Activated naive CD8-positive, alpha-beta T cell (primary cell): ENCODE measurements at regions not wholly inside any gene's neighbourhood (a gene's known extent, or its start where the extent isn't known, plus 50 kb on each side); places are given as distances from the start of the nearest gene placed in this dataset.

Experiments
- H3K27ac Mint-ChIP-seq: one replicate; pipeline ENCODE4 v1.8.0; 2021; ENCODE audit warnings: mixed read lengths
- H3K27me3 Mint-ChIP-seq: one replicate; pipeline ENCODE4 v1.8.0; 2021; ENCODE audit warnings: mixed read lengths
- H3K36me3 Mint-ChIP-seq: one replicate; pipeline ENCODE4 v1.8.0; 2021; ENCODE audit warnings: mixed read lengths
- H3K4me1 Mint-ChIP-seq: one replicate; pipeline ENCODE4 v1.8.0; 2021; ENCODE audit warnings: low read depth, mixed read lengths
- H3K4me3 Mint-ChIP-seq: one replicate; pipeline ENCODE4 v1.8.0; 2021; ENCODE audit warnings: mild to moderate bottlenecking, mixed read lengths
- H3K9me3 Mint-ChIP-seq: one replicate; pipeline ENCODE4 v1.8.0; 2021; ENCODE audit warnings: low read depth, mixed read lengths

- Mint-ChIP-seq H3K27me3 (peaks cover 19% of the 10 kb centered on the region), H3K4me3 (no peak overlapping the region), H3K9me3 (no peaks in the 10 kb centered on the region), H3K4me1 (peaks cover 3% of the 10 kb centered on the region), H3K27ac (no peak overlapping the region), H3K36me3 (no peaks in the 10 kb centered on the region)
Observed at GRCh38 chr20:62575976-62576722, 66.2 kb upstream of the SLCO4A1 start.

- H3K27ac Mint-ChIP-seq, result no peak overlapping the region
- no peaks in the 10 kb centered on the region for H3K9me3 Mint-ChIP-seq
- H3K36me3 Mint-ChIP-seq, result no peaks in the 10 kb centered on the region
- no peak overlapping the region for H3K4me3 Mint-ChIP-seq
- peaks cover 3% of the 10 kb centered on the region for H3K4me1 Mint-ChIP-seq
- peaks cover 19% of the 10 kb centered on the region for H3K27me3 Mint-ChIP-seq
Observed at GRCh38 chr20:62576815-62577489, 65.4 kb upstream of the SLCO4A1 start.

- Mint-ChIP-seq H3K36me3 (no peaks in the 10 kb centered on the region), H3K4me3 (no peak overlapping the region), H3K9me3 (no peaks in the 10 kb centered on the region), H3K4me1 (no peaks in the 10 kb centered on the region), H3K27ac (no peak overlapping the region), H3K27me3 (peaks cover 19% of the 10 kb centered on the region)
Observed at GRCh38 chr20:62577490-62577836, 64.8 kb upstream of the SLCO4A1 start.

GRCh38 chr20:62578294-62578897 lies 63.9 kb upstream of the SLCO4A1 start:
- no peaks in the 10 kb centered on the region for H3K9me3 Mint-ChIP-seq
- H3K27ac Mint-ChIP-seq, result no peak overlapping the region
- H3K4me3 Mint-ChIP-seq, result no peak overlapping the region
- peaks cover 26% of the 10 kb centered on the region for H3K27me3 Mint-ChIP-seq
- no peaks in the 10 kb centered on the region for H3K4me1 Mint-ChIP-seq
- no peaks in the 10 kb centered on the region for H3K36me3 Mint-ChIP-seq

GRCh38 chr20:62580052-62580451 lies 62.3 kb upstream of the SLCO4A1 start:
- H3K9me3 Mint-ChIP-seq, result no peaks in the 10 kb centered on the region
- H3K4me3 Mint-ChIP-seq, result no peak overlapping the region
- peaks cover 24% of the 10 kb centered on the region for H3K27me3 Mint-ChIP-seq
- no peak overlapping the region for H3K27ac Mint-ChIP-seq
- no peaks in the 10 kb centered on the region for H3K36me3 Mint-ChIP-seq
- no peaks in the 10 kb centered on the region for H3K4me1 Mint-ChIP-seq

- H3K4me1 Mint-ChIP-seq, result no peaks in the 10 kb centered on the region
- H3K36me3 Mint-ChIP-seq, result no peaks in the 10 kb centered on the region
- H3K27ac Mint-ChIP-seq, result no peak overlapping the region
- no peaks in the 10 kb centered on the region for H3K9me3 Mint-ChIP-seq
- no peak overlapping the region for H3K4me3 Mint-ChIP-seq
- peaks cover 27% of the 10 kb centered on the region for H3K27me3 Mint-ChIP-seq
Observed at GRCh38 chr20:62580733-62581132, 61.6 kb upstream of the SLCO4A1 start.

- Mint-ChIP-seq H3K4me1 (no peaks in the 10 kb centered on the region), H3K27ac (no peak overlapping the region), H3K36me3 (no peaks in the 10 kb centered on the region), H3K27me3 (peaks cover 27% of the 10 kb centered on the region), H3K9me3 (no peaks in the 10 kb centered on the region), H3K4me3 (no peak overlapping the region)
Observed at GRCh38 chr20:62581308-62581707, 61.0 kb upstream of the SLCO4A1 start.

- H3K4me3 Mint-ChIP-seq, result no peak overlapping the region
- H3K4me1 Mint-ChIP-seq, result no peaks in the 10 kb centered on the region
- no peaks in the 10 kb centered on the region for H3K36me3 Mint-ChIP-seq
- H3K9me3 Mint-ChIP-seq, result no peaks in the 10 kb centered on the region
- peaks cover 27% of the 10 kb centered on the region for H3K27me3 Mint-ChIP-seq
- no peak overlapping the region for H3K27ac Mint-ChIP-seq
Observed at GRCh38 chr20:62581806-62582205, 60.5 kb upstream of the SLCO4A1 start.

GRCh38 chr20:62583424-62583920 lies 58.8 kb upstream of the SLCO4A1 start:
- Mint-ChIP-seq H3K4me1 (no peaks in the 10 kb centered on the region), H3K36me3 (no peaks in the 10 kb centered on the region), H3K27me3 (peaks cover 27% of the 10 kb centered on the region), H3K9me3 (no peaks in the 10 kb centered on the region), H3K27ac (no peak overlapping the region), H3K4me3 (no peak overlapping the region)

GRCh38 chr20:62584671-62585460 lies 57.4 kb upstream of the SLCO4A1 start:
- no peak overlapping the region for H3K4me3 Mint-ChIP-seq
- no peaks in the 10 kb centered on the region for H3K9me3 Mint-ChIP-seq
- H3K27ac Mint-ChIP-seq, result no peak overlapping the region
- peaks cover 18% of the 10 kb centered on the region for H3K27me3 Mint-ChIP-seq
- no peaks in the 10 kb centered on the region for H3K36me3 Mint-ChIP-seq
- H3K4me1 Mint-ChIP-seq, result no peaks in the 10 kb centered on the region

GRCh38 chr20:62585461-62585970 lies 56.8 kb upstream of the SLCO4A1 start:
- H3K27me3 Mint-ChIP-seq, result peaks cover 14% of the 10 kb centered on the region
- H3K9me3 Mint-ChIP-seq, result no peaks in the 10 kb centered on the region
- no peak overlapping the region for H3K4me3 Mint-ChIP-seq
- no peaks in the 10 kb centered on the region for H3K4me1 Mint-ChIP-seq
- no peaks in the 10 kb centered on the region for H3K36me3 Mint-ChIP-seq
- no peak overlapping the region for H3K27ac Mint-ChIP-seq

- Mint-ChIP-seq H3K27ac (no peak overlapping the region), H3K27me3 (peaks cover 14% of the 10 kb centered on the region), H3K9me3 (no peaks in the 10 kb centered on the region), H3K4me3 (no peak overlapping the region), H3K36me3 (no peaks in the 10 kb centered on the region), H3K4me1 (no peaks in the 10 kb centered on the region)
Observed at GRCh38 chr20:62586799-62587198, 55.5 kb upstream of the SLCO4A1 start.

- peaks cover 11% of the 10 kb centered on the region for H3K27me3 Mint-ChIP-seq
- no peak overlapping the region for H3K27ac Mint-ChIP-seq
- no peaks in the 10 kb centered on the region for H3K4me1 Mint-ChIP-seq
- no peaks in the 10 kb centered on the region for H3K36me3 Mint-ChIP-seq
- H3K4me3 Mint-ChIP-seq, result no peak overlapping the region
- H3K9me3 Mint-ChIP-seq, result no peaks in the 10 kb centered on the region
Observed at GRCh38 chr20:62587757-62588402, 54.4 kb upstream of the SLCO4A1 start.

GRCh38 chr20:62588458-62589149 lies 53.7 kb upstream of the SLCO4A1 start:
- Mint-ChIP-seq H3K27ac (no peak overlapping the region), H3K36me3 (no peaks in the 10 kb centered on the region), H3K4me3 (no peak overlapping the region), H3K9me3 (no peaks in the 10 kb centered on the region), H3K27me3 (peaks cover 6% of the 10 kb centered on the region), H3K4me1 (no peaks in the 10 kb centered on the region)
